ENCODE measurements at regions not wholly inside any gene's neighbourhood (a gene's known extent, or its start where the extent isn't known, plus 50 kb on each side); places are given as distances from the start of the nearest gene placed in this dataset.

- ATAC-seq = no peak
- H3K36me3 ChIP-seq = no peaks in the 10 kb centered on the region
- no peaks in the 10 kb centered on the region for H3K9me3 ChIP-seq
- DNase-seq = no peak
- intact Hi-C loops (cut with DNase I; ENCODE audit: low total_unique reads) = no loop called here
- no peak overlapping the region for H3K27ac ChIP-seq
- H3K4me3 ChIP-seq = no peak overlapping the region
- H3K4me1 ChIP-seq = peaks cover 0 to 3% of the 10 kb centered on the region in 2 donors
- in situ Hi-C loops (cut with MboI; ENCODE audit: low sequenced_read_pairs in 4 of 4) = no loop called here
- TF ChIP-seq POLR2A (IDR thresholded peaks at IDR 0.05) (no peak), CTCF (IDR thresholded peaks at IDR 0.05 in 4 of 5, conservative IDR thresholded peaks at IDR 0.05 in 1 of 5) (no peak)
- no peaks in the 10 kb centered on the region for H3K27me3 ChIP-seq
Observed at GRCh38 chr18:49662506-49662905, 100.6 kb downstream of the LIPG start.

- Histone ChIP-seq H3K4me1 (no peaks in the 10 kb centered on the region), H3K36me3 (no peaks in the 10 kb centered on the region), H3K9me3 (no peaks in the 10 kb centered on the region), H3K4me3 (no peak overlapping the region), H3K27ac (no peak overlapping the region), H3K27me3 (no peaks in the 10 kb centered on the region)
- in situ Hi-C loops (cut with MboI; ENCODE audit: low sequenced_read_pairs in 4 of 4) (no loop called here), intact Hi-C loops (cut with DNase I; ENCODE audit: low total_unique reads) (no loop called here)
- TF ChIP-seq CTCF (IDR thresholded peaks at IDR 0.05 in 4 of 5, conservative IDR thresholded peaks at IDR 0.05 in 1 of 5) (no peak), POLR2A (IDR thresholded peaks at IDR 0.05) (no peak)
- ATAC-seq (no peak), DNase-seq (no peak)
Observed at GRCh38 chr18:49658823-49659404, 97.1 kb downstream of the LIPG start.

GRCh38 chr18:49656073-49656692 lies 94.3 kb downstream of the LIPG start:
- intact Hi-C loops (cut with DNase I; ENCODE audit: low total_unique reads) = no loop called here
- no peak overlapping the region for H3K4me3 ChIP-seq

GRCh38 chr18:49655266-49656072 lies 93.6 kb downstream of the LIPG start:
- no peak for TF ChIP-seq POLR2A (IDR thresholded peaks at IDR 0.05)
- no peak for TF ChIP-seq CTCF (IDR thresholded peaks at IDR 0.05 in 4 of 5, conservative IDR thresholded peaks at IDR 0.05 in 1 of 5)
- intact Hi-C loops (cut with DNase I; ENCODE audit: low total_unique reads) = no loop called here
- Histone ChIP-seq H3K9me3 (no peaks in the 10 kb centered on the region), H3K4me3 (no peak overlapping the region), H3K4me1 (peaks cover 6 to 18% of the 10 kb centered on the region in 2 donors), H3K27me3 (no peaks in the 10 kb centered on the region), H3K36me3 (no peaks in the 10 kb centered on the region), H3K27ac (no peak overlapping the region)
- in situ Hi-C loops (cut with MboI; ENCODE audit: low sequenced_read_pairs in 4 of 4) = no loop called here
- DNase-seq = no peak
- ATAC-seq = no peak

More at GRCh38 chr18:49656073-49656692, 94.3 kb downstream of the LIPG start:
- ATAC-seq (no peak), DNase-seq (no peak)
- H3K27me3 ChIP-seq = no peaks in the 10 kb centered on the region
- H3K36me3 ChIP-seq = no peaks in the 10 kb centered on the region
- peaks cover 6 to 12% of the 10 kb centered on the region in 2 donors for H3K4me1 ChIP-seq
- in situ Hi-C loops (cut with MboI; ENCODE audit: low sequenced_read_pairs in 4 of 4) = no loop called here
- TF ChIP-seq POLR2A (IDR thresholded peaks at IDR 0.05) = no peak
- no peak for TF ChIP-seq CTCF (IDR thresholded peaks at IDR 0.05 in 4 of 5, conservative IDR thresholded peaks at IDR 0.05 in 1 of 5)
- no peak overlapping the region for H3K27ac ChIP-seq
- H3K9me3 ChIP-seq = no peaks in the 10 kb centered on the region
